GM12864 (cell line): ENCODE measurements at regions not wholly inside any gene's neighbourhood (a gene's known extent, or its start where the extent isn't known, plus 50 kb on each side); places are given as distances from the start of the nearest gene placed in this dataset.

Source experiments
- DNase-seq: peaks from one replicate; pipeline ENCODE4 v3.0.0-alpha.2; 2011; ENCODE audit warnings: low read depth
- H3K4me3 ChIP-seq: 2 replicates; pipeline ENCODE4 v1.5.1; 2011; ENCODE audit warnings: mild to moderate bottlenecking, low read depth, low read length, control low read depth
- CTCF ChIP-seq: IDR thresholded peaks from 2 replicates; pipeline ENCODE4 v1.5.1; 2011; ENCODE audit warnings: low read depth, mild to moderate bottlenecking, moderate library complexity, low read length, control low read depth, inconsistent platforms; ENCODE audit errors: missing control alignments

GRCh38 chr20:52589251-52589812 lies 382.8 kb upstream of the TSHZ2 start:
- H3K4me3 ChIP-seq: no peak overlapping the region
- no peak for TF ChIP-seq CTCF
- DNase-seq: no peak

GRCh38 chr20:52586660-52587059 lies 385.5 kb upstream of the TSHZ2 start:
- DNase-seq: no peak
- no peak for TF ChIP-seq CTCF
- H3K4me3 ChIP-seq: no peak overlapping the region

GRCh38 chr20:52585333-52585732 lies 386.8 kb upstream of the TSHZ2 start:
- no peak overlapping the region for H3K4me3 ChIP-seq
- TF ChIP-seq CTCF: no peak
- no peak for DNase-seq

- DNase-seq: no peak
Observed at GRCh38 chr20:52578559-52578958, 387.0 kb upstream of the ZFP64 start.

GRCh38 chr20:52577696-52578095 lies 386.1 kb upstream of the ZFP64 start:
- TF ChIP-seq CTCF: no peak
- H3K4me3 ChIP-seq: no peak overlapping the region
- no peak for DNase-seq

More at GRCh38 chr20:52578559-52578958, 387.0 kb upstream of the ZFP64 start:
- H3K4me3 ChIP-seq: no peak overlapping the region
- TF ChIP-seq CTCF: no peak

GRCh38 chr20:52572687-52573086 lies 381.1 kb upstream of the ZFP64 start:
- no peak for TF ChIP-seq CTCF
- DNase-seq: no peak

GRCh38 chr20:52569201-52569600 lies 377.6 kb upstream of the ZFP64 start:
- no peak for DNase-seq
- no peak overlapping the region for H3K4me3 ChIP-seq
- no peak for TF ChIP-seq CTCF

More at GRCh38 chr20:52572687-52573086, 381.1 kb upstream of the ZFP64 start:
- H3K4me3 ChIP-seq: no peak overlapping the region
